NCI-H774 (cell line): ENCODE measurements at regions not wholly inside any gene's neighbourhood (a gene's known extent, or its start where the extent isn't known, plus 50 kb on each side); places are given as distances from the start of the nearest gene placed in this dataset.

Experiments used
- DNase-seq: peaks from one replicate; lab custom pipeline; 2025; lab: John Stamatoyannopoulos, UW

GRCh38 chr5:58069846-58070245 lies 390.0 kb downstream of the PLK2 start:
- no peak for DNase-seq

GRCh38 chr5:58069016-58069705 lies 390.7 kb downstream of the PLK2 start:
- no peak for DNase-seq

DNA sequence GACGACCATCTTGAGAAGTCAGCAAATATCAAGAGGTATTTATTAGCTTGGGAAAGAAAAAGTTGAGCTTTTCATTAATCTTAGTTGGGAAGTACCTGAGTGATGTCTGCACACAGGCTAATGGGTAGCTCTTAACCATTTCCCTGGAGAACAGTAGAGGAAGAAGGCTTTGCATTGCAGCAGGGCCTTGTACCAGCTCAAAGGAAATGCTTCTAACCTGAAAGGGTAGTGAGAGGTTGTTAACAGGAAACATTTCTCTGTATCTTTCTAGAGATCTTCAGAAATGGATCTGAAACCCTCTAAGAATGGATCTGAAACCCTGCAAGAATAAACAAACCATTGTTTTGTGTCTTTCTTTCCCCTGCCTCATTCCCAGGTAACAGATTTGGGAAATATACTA lies 393.3 kb downstream of the PLK2 start:
- no peak for DNase-seq

DNA sequence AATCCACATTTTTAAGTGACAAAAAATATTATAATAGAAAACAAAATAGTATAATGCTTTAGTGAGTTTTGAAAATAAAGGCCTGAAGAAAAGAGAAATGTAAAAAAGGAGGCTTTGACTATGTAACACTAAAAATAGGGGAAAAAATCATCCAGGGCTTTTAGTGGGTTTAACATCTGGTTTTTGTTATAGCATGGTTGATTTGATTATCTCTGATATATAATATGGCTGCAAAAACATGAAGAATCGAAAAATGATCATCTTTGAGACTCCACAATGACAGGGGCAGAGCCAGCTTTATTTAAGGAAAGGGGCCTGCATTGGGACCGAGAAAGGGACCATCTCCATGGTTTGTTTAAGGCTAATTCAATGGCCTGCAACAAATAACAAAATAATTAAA lies 393.8 kb downstream of the PLK2 start:
- no peak for DNase-seq

DNA sequence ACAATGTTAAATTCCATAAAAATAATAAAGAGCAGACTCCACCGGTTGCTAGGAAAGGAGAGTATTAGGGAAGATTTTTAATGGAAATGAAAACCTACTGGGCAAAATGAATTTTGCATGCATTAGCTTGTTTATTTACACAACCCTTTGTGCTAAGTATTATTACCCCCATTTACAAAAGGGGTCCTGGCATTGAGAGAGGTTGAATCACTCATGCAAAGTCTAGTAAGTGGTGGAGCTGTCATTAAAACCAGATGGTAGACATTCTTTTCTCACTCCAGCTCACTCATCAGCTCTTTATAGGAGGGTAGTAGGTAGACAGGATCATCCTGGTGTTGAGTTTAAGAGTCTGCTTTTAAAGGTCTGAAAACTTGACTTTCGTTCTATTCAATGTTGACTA lies 395.1 kb downstream of the PLK2 start:
- no peak for DNase-seq

- no peak for DNase-seq
These were observed 398.9 kb downstream of the PLK2 start for GRCh38 chr5:58060996-58061395.

DNA sequence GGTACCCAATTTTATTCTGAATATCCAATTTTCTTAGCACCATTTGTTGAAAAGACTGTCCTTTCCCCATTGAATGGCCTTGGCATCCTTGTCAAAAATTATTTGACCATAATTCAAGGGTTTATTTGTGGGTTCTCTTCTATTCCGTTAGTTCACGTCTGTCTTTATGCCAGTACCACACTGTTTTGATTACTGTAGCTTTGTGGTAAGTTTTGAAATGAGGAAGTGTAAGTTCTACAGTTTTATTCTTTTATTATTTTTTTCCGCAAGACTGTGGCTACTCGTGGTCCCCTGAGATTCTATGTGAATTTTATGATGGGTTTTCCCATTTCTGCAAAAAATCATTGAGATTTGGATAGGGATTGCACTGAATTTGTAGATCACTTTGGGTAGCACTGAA lies 402.6 kb downstream of the PLK2 start:
- no peak for DNase-seq

DNA sequence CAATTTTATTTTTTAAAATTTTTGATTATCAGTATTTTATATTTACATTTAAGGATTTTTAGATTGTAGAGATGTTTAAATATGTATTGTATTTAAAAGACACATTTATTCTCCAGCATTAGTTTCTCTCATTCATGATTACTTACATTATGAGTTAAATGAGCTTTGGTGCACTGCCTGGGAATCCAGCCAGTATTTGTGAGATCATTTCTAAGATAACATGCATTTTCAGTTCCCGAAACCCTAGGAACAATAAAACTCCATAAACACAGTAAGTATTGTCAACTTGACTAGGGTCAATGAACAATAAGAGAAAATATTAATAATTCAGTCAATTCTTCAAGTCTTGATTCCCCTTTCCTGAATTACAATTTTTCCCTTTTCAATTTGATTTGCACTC lies 403.3 kb downstream of the PLK2 start:
- DNase-seq = no peak

- no peak for DNase-seq
These were observed 405.9 kb downstream of the PLK2 start for GRCh38 chr5:58054018-58054417.

GRCh38 chr5:58048954-58049353 lies 410.9 kb downstream of the PLK2 start:
- DNase-seq = no peak

DNA sequence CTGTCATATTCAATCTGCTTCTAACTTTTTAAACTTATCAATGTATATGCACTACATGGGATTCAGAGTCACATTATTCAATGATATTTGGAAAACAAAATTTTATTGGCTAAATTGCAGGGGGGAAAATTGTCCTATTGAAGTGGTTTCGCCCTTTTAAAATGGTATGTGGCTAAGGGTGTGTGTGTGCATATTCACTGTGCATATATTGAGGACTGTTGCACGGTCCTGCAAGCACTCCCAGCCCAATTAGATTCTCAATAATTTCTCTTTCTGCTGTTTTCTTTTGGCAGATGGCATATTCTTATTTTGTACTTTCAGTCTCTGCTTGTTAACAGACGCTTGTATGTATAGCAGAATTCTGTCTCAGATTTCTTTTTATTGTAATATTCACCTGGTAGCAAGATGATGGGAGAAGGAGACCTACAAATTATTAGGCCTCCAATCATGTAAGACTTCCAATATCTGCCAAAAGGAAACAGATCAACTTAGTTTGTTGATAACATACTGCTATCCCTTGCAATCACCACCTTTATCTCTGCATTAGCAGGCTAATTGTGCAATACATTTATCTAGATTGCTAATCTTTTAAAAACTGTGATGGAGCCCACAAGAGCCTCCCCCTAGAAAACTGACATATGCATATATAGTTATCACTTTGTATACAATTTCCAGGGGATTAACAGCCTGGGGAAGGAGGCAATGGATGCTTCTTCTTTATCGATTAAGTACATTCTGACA lies 411.5 kb downstream of the PLK2 start:
- DNase-seq = no peak

- no peak for DNase-seq
These were observed 413.5 kb downstream of the PLK2 start for GRCh38 chr5:58046371-58046770.

GRCh38 chr5:58044166-58044565 lies 415.7 kb downstream of the PLK2 start:
- DNase-seq = no peak

DNA sequence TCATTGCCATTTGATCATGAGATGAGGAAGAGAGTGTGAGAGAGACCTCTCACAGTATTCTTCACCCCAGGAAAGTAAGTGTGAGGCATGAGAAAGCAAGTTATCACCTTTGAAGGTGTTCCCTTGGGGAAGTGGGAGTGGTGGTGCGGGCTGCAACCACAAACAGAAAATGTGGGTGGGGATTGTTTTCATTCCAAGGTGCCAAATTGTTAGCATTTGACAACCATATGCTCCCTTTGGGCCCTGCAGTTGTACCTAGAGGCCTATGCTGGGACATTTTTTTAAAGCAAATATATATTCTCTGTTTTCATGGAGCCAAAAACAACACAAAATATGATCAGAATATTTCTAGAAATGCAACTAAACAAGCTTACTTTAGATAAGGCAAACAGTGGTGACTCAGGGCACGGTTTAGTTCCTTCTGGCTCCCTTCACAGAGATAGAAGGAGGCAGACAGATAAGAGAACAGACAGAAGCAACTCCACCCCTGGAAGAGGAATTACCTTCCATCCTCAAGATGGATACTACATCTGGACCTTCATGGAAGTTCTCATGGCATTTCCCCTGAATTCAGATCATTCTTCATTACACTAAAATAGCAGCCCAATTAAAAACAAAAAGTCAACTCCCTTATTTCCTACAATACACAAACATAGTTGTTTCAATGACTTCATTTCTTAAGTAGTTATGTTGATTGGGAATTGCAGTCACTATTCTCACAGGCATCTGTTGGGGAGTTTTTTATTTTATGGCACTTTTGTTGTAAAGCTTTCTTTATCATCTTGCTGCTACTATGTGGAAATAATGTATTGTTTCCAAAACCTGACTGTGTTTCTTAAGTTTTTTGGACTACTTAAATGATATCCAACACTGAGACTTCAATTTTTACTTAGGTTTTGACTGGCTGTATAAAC lies 416.6 kb downstream of the PLK2 start:
- DNase-seq = no peak

GRCh38 chr5:58041884-58042283 lies 418.0 kb downstream of the PLK2 start:
- DNase-seq = no peak

DNA sequence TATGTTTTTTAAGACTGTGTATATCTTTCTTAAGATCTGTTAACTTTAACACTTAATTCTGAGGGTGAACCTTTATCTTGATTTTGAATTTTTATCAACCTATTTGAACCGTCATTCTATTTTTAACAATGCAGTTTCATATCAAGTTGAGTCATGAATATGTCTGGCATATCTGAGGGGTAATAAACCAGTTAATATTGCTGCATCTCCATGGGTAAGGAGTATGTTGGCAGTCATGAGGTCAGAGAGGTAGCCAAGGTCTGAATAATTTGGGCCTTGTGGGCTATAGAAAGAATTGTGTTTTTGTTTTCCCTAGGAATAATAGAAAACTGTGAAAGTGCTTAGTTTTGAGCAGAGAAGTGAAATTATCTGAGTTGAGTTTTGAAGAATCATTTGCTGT lies 419.0 kb downstream of the PLK2 start:
- DNase-seq = no peak

DNA sequence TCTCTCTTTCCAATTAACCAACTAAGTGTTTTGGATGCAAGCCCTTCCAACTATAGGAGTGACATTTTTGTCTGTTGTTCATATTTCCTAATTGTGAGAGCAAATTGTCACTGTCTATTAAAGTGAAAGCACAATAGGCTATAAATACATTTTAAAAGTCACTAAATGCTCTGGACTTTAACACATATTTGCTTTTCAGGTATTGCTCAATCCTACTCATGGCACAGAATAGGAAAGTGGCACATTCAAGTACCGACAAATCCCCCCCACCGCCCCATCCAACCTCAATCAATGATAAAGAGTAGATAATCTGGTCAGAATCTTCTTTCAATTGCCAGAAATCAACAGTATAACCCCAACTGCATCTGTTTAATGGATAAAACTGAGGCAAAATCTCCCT lies 419.8 kb downstream of the PLK2 start:
- DNase-seq = no peak

GRCh38 chr5:58037899-58038298 lies 422.0 kb downstream of the PLK2 start:
- no peak for DNase-seq

DNA sequence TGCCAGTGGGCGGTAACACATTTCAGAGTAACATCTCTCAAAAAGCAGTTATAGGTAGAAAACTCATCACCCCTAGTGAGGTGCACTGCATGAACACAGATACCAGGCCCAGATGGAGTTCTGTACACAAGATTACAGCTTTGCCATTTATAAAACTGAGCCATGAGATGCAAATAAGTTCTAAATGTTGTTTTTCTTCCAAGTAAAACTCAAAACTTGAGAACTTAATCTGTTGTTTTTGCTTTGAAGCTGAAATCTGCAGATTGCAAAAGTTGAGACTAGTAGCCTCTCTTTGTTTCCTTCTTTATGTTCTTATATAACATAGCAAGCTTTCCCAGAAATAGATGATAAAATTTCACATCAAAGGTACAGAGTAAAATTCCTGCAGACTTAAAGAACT lies 434.1 kb downstream of the PLK2 start:
- no peak for DNase-seq

DNA sequence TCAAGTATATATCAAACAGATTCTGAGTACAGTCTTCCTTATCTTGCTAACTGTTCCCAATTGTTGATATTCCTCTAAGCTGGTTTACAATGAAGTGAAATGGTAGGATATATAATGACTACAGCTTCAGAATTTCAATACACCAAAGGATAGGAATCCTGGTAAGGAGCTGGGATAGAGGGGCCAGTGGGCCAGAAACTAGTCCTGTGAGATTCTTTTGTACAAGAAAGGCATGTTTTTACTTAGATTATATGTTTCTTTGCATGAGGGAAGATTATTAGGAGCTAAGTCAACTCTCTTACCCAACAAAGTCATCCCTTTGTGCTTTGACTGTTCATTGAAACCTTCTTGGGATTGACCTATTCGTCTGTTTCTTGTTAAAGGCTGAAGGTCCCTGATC lies 435.7 kb downstream of the PLK2 start:
- no peak for DNase-seq

GRCh38 chr5:58022055-58022454 lies 437.8 kb downstream of the PLK2 start:
- DNase-seq = no peak

GRCh38 chr5:58021466-58021865 lies 438.4 kb downstream of the PLK2 start:
- no peak for DNase-seq

- no peak for DNase-seq
These were observed 440.3 kb downstream of the PLK2 start for GRCh38 chr5:58019614-58020013.
